T47D (cell line): ENCODE measurements at regions not wholly inside any gene's neighbourhood (a gene's known extent, or its start where the extent isn't known, plus 50 kb on each side); places are given as distances from the start of the nearest gene placed in this dataset.
"Not testable (repeated sequence)": the region's sequence is repeated elsewhere in the genome, so short reads cannot be mapped to it uniquely, and the experiment has no call there.

Experiments used
- DNase-seq, 2 experiments: peaks; one replicate each; pipeline versions ENCODE4 v3.0.0 to v3.0.0-alpha.2; 2011 to 2012; ENCODE audit warnings: low read depth in 1 of 2, low spot score in 1 of 2
- JUND ChIP-seq: IDR thresholded peaks from 2 replicates; pipeline ENCODE4 v1.6.1; 2012; ENCODE audit warnings: low read depth
- in situ Hi-C: cut with HindIII; loops from 2 replicates; pipeline ENCODE4 v1.10.0; 2016; ENCODE audit warnings: low sequenced_read_pairs, low pct_unique_long_range_greater_than_20kb

DNA sequence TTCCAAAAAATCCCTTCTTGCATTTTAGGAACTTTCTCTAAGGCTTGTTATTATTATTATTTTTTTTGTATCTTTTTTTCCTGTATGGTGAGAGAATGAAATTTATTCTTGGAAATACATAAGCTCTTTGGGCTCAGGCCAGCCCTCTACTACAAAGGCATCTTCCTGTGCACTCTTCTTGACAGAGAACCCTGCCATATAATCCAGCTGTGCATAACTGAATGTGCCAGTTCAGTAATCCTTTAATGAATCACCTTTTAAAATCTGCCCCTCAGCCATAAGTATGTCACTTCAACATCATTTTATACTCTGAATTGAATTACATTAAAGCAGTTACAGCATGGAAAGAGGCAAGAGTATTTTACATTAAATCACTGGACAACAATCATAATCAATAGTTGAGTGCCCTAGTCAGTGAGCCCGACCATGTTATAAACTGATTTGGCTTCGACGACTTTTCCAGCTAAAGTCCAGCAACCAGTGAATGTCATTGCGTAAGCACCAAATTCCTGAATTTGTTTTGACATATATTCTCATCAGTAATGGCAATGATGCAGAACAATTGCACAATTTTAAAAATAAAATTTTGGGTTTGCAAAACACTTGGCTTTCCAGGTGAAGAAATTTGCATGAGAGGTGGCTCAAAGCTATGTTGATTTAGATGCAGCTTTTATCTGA is 59.2 kb upstream of the KCNK2 start:
- DNase-seq: no peak
- no peak for TF ChIP-seq JUND
- in situ Hi-C loops: no loop called here

DNA sequence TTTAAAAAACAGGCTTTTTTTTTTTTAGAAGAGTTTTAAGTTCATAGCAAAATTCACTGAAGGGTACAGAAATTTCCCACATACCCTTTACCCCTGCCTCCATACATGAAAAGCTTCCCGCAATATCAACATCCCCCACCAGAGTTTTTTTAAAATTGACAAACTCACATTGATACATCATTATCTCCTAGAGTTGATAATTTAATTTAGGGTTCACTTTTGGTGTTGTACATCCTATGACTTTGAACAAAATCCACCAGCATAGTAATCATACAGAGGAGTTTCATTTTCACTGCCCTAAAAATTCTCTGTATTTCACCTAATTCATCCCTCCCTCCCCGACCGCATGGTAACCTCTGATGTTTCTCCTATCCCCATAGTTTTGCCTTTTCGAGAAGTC is 53.6 kb upstream of the KCNK2 start:
- no peak for TF ChIP-seq JUND
- in situ Hi-C loops: no loop called here

DNA sequence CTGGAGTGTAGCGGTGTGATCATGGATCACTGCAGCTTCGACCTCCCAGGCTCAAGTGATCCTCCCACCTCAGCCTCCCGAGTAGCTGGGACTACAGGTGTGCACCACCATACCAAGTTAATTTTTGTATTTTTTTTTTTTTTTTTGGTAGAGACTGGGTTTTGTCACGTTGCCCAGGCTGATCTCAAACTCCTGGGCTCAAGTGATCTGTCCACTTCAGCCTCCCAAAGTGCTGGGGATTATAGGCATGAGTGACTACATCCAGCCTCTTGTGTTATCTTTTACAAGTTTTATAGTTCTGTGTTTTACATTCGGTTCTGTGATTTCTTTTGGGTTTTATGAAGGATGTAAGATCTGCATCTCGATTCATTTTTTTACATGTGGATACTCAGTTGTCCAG is 52.0 kb upstream of the KCNK2 start:
- in situ Hi-C loops: not testable (repeated sequence)

More for the DNA sequence above, 53.6 kb upstream of the KCNK2 start:
- no peak for DNase-seq

DNA sequence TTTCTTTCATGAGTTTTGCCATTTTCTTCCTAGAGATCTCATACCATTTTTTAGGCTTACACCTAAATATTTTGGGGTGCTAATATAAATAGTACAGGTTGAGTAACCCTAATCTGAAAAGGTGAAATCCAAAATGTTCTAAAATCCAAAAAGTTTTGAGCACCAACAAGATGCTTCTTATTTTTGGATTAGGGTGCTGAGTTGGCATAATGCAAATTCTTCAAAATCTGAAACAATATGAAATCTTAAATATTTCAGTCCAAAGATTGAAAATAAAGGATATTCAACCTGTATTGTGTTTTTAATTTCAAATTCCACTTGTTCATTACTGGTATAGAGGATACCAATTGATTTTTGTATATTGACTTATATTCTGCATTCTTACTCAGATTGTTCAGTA is 51.1 kb upstream of the KCNK2 start:
- in situ Hi-C loops: no loop called here
- no peak for DNase-seq
- TF ChIP-seq JUND: no peak

More for the DNA sequence above, 52.0 kb upstream of the KCNK2 start:
- DNase-seq: not testable (repeated sequence)
